ENCODE measurements at regions not wholly inside any gene's neighbourhood (a gene's known extent, or its start where the extent isn't known, plus 50 kb on each side); places are given as distances from the start of the nearest gene placed in this dataset.

- TF ChIP-seq CTCF (conservative IDR thresholded peaks at IDR 0.05): no peak
- no peak for TF ChIP-seq ZFX (IDR thresholded peaks at IDR 0.05)
Observed at GRCh38 chr4:57943682-57944081, 833.5 kb upstream of the IGFBP7 start.
